GM15510 (cell line): ENCODE measurements at regions not wholly inside any gene's neighbourhood (a gene's known extent, or its start where the extent isn't known, plus 50 kb on each side); places are given as distances from the start of the nearest gene placed in this dataset.

Experiments
- POLR2A ChIP-seq: IDR thresholded peaks from 3 replicates; pipeline ENCODE4 v1.6.1; 2011; ENCODE audit warnings: borderline replicate concordance; ENCODE audit not compliant: insufficient read length; ENCODE audit errors: extremely low read depth

DNA sequence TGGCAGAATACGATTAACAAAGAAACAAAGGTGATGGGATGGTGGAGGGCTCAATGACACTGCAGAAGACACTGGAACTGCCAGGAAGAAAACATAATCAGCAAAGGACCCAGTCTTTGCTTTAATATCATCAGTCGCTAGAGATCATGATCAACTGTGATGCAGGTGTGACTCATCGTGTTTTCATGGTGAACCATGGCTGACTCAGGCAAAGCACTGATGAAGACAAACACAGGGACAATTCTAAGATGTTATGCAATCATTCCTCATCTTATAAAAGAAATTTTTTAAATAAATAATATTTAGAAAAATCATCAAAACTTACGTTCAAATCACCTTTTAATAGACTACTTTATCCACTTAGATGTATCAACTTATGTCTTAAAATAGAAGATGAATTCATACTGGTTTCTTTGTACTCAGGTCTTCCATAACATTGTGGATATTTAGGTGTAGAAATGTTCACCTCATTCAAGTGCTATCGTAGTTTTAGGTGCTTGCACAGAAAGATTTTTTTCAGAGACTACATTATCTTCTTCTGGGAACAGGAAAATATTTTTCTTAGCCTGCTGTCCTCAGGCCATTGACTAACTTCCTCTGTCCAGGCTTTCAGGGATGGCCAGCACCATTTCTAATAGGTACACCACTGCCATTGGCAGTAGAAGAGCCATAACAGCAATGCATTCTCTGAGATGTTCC is 673.4 kb upstream of the MEF2C start:
- no peak for TF ChIP-seq POLR2A

DNA sequence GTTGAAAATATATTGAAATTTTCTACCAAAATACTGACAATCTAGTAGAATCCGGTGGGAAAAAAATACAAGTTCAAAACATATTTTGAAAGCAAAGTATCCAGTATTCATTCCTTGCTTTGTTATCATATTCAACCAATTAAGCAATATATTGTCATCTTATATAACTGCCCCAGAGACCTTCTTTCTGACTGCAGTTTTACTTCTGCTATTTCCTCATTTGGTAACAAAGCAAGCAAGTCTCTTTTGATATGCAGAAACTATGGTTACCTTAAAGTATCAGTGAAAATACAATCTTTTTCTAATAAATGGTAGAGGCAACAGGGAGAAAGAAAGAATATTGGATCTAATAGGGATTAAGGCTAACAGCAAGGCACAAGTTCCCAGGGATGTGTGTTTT is 663.7 kb upstream of the MEF2C start:
- no peak for TF ChIP-seq POLR2A

DNA sequence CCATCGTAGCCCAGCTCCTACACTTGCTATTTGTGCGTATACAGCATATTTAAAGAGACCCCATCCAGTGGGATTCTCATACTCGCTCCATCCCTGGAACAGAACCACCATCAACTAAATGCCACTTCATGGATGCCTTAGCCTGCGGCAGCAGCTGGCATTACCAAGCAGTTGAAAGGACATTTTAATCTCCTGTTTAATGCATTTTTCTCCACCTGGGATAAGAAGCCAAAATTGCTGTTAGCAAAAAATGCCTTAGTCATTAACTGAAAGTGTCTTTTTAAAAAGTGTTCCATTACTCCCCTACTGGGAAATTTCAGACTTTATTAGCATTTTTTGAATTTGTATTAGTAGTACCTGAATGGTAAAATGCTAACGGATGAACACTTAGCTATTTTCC is 662.6 kb upstream of the MEF2C start:
- no peak for TF ChIP-seq POLR2A

DNA sequence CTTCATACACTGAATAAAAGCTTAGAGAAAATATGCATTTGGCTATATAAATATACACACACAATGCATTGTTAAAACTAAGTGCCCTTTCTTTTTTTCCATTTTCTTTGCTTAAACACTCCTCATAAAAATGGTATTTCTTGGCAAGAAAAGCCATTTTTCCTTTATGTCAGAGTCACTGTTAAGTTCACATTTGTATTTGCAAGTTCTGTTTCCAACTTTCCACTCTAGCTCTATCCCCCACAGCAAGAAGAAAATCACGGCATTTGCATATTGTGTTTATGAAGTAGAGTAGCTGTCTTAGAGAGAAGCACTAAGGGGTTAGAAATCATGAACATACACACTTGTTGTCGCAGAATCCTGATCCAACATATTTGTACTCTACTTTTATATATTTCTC is 662.1 kb upstream of the MEF2C start:
- TF ChIP-seq POLR2A, result no peak

DNA sequence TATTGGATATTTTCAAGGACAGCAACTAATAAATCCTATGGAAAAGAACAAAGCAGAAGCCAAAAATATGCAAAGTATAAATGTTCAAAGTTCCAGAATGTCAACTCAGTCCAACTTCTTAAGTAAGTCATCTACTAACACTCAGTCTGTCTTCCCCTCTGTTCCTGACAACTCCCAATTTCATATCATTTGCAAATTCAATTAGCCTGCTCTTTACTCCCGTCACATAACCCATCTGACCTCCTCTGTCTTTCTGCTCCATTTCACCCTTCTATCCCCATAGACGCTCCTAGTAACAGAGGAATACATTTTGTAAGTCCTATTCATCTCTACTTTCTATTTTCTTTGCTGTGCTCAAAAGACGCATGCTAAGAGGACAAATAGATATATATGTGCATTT is 659.8 kb upstream of the MEF2C start:
- no peak for TF ChIP-seq POLR2A

DNA sequence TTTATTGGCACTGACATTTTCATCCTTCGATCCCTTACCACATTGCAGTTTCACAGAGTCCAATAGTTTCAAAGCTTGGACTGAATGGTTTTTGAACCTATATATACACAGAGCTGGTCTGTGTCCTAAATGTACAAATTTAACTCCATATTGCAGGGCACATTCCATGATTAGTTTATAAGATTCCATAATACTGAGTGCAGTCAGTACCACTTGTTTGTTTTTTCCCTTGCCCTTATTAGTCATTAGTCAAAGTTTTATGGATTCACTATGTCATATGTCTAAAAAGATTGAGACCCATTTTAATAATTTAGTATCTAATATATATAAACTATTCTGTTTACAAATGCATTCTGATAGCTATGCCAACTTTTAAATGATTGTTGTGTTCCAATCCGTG is 654.8 kb upstream of the MEF2C start:
- no peak for TF ChIP-seq POLR2A

DNA sequence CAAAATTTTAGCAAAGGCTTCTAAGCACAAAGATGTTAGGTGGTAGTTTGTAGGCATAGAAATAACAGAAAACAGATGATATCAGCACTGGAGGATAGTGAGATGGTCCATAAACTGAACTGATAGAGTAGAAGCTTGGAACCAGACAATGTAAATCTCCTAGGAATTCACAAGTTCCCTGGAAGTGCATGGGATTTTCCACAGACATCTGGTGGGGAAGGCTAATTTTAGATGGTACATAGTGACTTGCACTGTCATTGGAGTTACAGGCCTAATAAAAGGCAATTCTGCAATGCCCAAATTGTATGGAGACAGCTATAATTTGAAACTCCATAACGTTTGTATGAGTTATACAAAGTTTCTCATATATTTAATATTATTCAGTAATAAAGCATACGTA is 653.0 kb upstream of the MEF2C start:
- no peak for TF ChIP-seq POLR2A

DNA sequence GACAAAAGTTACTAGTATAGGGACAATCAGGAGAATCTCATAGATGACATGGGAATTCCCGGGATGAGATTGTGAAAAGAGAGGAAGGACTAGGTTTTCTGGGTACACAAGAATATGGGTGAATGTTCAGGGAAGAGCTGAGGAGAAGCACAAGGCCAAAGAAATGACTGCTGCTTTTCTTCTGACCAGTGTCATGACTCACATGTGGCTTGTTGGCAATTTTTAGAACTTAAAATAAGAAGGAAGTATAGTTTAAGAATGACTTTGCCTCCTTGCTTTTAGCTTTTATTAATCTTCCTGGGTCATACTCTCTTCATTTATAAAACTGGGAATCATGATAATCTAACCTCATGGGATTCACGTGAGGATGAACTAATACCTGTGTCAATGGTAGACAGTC is 652.4 kb upstream of the MEF2C start:
- TF ChIP-seq POLR2A, result no peak

DNA sequence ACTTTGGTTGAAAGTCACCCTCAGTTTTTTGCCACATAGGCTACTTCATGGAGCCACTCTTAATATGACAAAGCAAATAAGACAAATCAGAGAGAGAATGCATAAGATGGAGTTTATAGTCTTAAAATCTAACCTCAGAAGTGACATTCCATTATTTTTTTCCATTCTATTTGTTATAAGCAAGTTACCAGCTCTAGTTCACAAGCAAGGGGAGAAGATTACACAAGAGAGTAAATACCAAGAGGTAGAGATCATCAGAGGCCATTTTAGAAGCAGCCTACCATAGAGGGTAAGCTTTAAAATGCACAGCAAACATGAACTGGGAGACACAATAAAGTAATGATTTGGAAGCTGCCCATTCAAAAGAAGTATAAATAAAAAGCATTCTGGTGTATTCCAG is 651.3 kb upstream of the MEF2C start:
- TF ChIP-seq POLR2A, result no peak

DNA sequence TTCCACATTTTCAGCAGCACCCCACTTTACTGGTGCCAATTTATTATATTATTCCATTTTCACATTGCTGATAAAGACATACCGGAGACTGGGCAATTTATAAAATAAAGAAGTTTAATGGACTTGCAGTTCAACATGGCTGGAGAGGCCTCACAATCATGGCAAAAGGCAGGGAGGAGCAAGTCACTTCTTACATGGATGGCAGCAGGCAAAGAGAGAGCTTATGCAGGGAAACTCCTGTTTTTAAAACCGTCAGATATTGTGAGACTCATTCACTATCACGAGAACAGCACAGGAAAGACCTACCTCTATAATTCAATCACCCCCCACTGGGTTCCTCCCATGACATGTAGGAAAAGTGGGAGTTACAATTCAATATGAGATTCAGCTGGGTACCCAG is 641.8 kb upstream of the MEF2C start:
- TF ChIP-seq POLR2A, result no peak

DNA sequence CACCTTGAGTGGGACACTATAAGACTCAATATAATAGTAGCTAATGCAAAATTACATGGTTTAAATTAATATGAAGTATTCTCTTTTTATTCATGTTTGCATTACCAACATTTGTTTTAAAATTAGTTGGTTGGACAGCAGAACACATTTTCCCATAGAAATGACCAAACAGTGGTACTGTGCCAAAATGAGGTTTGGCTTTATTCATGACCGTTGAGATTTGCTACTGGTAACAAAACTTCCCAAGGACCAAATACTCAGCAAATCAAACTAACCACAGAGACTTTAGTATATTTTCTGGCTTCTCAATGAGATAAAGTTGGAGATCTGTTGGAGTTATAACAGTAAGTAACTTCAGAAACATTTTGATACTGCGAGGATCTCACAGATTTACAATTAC is 637.8 kb upstream of the MEF2C start:
- no peak for TF ChIP-seq POLR2A

DNA sequence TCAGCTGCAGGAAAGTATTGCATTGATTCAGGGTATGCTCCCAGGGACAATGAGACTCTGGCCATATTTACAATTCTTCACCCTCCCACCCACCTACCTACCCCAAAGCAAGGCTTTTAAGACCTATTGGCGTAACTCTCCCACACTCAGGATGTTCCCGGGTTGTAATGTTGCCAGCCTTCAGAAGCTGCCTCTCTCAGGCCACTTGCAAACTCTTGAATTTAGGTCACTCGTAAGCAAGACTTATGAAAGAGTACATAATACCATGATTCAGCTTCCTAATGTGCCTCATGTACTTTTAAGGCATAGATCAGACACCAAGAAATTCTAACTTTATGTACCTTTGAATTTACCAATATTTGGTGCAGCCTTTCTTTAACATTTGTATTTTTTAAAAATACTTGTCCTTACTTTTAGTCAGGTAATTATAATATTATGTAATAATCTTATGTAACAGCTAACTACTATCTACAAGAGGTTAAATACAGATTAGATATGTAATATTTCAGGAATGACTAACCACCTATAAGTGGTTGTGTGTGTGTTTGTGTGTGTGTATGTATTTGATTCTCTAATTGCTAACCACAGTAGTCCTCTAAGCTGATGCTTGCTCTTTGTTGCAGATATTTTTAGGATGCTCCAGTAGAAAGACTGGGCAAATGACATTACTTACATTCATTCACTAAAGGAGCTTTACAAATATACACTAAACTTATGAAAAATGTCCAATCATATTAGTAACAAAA is 630.5 kb upstream of the MEF2C start:
- no peak for TF ChIP-seq POLR2A

DNA sequence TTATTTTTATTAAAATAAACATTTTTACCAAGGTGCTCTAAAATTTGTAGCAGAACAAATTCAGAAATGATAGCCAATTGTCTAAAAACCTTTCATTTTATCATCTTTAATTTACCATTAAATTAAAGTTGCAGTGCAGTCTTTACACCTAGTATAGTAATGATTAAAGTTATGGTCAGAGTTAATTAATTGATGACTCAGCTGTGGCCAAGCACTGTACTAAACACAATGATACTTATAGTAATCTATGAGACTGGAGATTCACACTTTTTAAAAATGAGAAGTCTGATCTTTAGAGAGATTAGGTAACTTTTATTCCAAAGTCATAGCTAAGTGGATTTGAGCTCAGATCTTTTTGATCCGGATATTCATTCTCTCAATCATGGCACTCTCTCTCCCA is 621.1 kb upstream of the MEF2C start:
- no peak for TF ChIP-seq POLR2A

DNA sequence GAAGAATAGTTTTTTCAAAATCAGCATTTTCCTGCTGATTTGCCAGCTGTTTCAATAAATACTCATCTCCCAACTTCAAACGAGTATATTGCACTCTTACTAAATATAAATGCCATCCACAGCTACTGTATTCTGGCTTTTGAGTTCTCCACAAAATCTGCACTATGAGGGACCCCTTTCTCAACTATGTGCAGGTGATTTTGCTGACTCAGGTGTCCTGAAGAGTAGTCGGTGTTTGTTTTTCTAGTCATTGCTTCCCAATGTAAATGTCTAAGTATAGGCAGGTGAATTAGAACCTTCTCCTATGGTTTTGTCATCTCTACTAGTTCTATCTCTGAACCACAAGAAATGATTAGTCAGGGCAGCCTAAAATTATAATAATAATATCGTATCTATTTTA is 616.8 kb upstream of the MEF2C start:
- no peak for TF ChIP-seq POLR2A

DNA sequence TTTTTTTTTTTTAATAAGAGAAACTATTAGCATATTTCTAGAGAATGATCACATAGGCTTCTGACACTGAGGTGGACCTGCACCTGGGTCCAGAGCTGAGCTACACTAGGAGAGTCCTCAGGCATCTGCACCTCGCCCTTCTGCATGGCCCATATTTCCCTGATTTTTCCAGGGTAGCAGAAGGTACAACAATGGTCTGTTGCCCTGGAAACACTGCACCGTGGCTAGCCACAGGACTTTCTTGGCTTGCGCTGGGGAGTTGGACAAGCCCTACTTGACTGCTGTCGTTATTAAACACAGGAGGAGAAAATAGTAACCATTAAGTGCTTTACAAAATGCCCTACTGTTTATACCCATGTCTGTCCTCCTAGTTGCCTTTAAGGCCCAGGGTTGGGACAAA is 615.7 kb upstream of the MEF2C start:
- TF ChIP-seq POLR2A, result no peak

DNA sequence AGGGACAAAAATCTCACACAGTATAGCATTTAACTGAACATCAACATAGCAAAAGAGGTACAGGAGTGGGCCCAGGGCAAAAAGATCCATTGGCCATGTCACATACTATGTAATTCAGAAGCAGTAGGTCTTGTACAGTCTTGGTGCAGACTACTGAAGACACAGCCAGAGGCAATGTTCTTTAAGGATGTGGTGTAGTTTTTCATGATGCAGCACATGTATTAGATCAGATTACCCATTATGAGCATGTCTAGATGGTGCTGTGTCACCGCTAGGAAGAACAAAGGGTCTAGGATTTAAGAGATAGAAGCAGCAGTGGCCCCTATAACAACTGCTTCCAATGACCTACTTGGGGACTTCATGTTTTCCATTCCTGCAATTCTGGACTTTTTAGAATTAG is 610.4 kb upstream of the MEF2C start:
- no peak for TF ChIP-seq POLR2A
